Fibroblast of the aortic adventitia (primary cell): ENCODE measurements at regions not wholly inside any gene's neighbourhood (a gene's known extent, or its start where the extent isn't known, plus 50 kb on each side); places are given as distances from the start of the nearest gene placed in this dataset.

Experiments
- DNase-seq: peaks from one replicate; pipeline ENCODE4 v3.0.0-alpha.2; 2010; ENCODE audit warnings: low read depth
- H3K4me3 ChIP-seq: 2 replicates; pipeline ENCODE4 v1.5.1; 2011; ENCODE audit warnings: low read depth, mild to moderate bottlenecking, control low read depth, low read length, moderate library complexity
- TF ChIP-seq, protein P1 (sequence below): IDR thresholded peaks from 2 replicates; pipeline ENCODE4 v1.5.1; 2011; ENCODE audit warnings: mild to moderate bottlenecking, low read length, control low read depth, inconsistent platforms; ENCODE audit not compliant: insufficient read depth

DNA sequence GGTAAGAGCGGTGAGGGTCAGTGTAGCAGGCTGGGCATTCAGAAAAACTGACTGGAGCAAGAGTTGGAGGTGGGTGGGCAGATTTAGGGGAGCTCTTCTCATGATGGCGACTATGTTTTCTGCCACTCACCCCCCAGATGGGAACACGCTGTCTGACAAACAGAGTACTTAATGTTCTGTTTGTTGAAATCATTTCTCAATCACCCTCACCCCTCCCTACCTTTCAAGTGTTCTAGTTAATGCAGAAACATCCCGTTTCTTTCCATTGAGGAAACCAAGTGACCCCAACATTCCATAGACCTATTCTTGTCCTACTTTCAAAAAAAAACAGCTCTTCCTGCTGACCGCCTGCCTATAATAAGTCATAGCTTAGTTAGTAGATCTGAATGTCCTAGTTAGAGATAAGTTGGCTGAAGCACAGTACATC, 132.5 kb upstream of the NEDD9 start:
- no peak for DNase-seq
- no peak overlapping the region for H3K4me3 ChIP-seq
- TF ChIP-seq, protein P1, sequence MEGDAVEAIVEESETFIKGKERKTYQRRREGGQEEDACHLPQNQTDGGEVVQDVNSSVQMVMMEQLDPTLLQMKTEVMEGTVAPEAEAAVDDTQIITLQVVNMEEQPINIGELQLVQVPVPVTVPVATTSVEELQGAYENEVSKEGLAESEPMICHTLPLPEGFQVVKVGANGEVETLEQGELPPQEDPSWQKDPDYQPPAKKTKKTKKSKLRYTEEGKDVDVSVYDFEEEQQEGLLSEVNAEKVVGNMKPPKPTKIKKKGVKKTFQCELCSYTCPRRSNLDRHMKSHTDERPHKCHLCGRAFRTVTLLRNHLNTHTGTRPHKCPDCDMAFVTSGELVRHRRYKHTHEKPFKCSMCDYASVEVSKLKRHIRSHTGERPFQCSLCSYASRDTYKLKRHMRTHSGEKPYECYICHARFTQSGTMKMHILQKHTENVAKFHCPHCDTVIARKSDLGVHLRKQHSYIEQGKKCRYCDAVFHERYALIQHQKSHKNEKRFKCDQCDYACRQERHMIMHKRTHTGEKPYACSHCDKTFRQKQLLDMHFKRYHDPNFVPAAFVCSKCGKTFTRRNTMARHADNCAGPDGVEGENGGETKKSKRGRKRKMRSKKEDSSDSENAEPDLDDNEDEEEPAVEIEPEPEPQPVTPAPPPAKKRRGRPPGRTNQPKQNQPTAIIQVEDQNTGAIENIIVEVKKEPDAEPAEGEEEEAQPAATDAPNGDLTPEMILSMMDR: no peak

DNA sequence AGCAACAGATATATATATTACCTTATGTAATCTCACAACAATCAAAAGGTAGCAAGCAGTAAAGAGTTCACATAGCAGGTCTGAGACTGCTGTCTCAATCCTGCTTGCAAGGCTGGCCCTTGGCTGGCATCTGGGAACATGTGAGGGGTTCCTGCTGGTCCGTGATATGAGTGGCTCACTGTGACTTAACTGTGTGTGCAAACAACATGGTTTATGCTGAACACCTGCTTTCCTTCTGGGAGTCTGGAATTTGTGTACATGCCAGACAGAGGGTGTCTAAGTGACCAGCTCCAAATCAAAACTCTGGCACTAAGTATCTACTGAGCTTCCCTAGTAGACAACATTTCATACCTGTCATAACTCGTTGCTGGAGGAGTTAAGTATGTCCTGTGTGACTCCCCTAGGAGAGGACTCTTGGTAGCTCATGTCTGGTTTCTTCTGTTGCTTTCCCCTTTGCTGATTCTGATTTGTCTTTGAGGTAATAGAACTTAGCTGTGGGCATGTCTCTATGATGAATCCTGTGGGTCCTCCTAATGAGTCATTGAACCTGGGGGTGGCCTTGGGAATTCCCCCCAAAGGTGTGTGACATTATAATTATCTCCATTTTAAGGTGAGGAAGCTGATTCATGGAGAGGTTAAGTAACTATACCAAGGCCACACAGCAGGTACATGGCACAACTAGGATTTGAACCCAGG, 131.6 kb upstream of the NEDD9 start:
- H3K4me3 ChIP-seq: no peak overlapping the region
- TF ChIP-seq, protein P1: no peak
- DNase-seq: no peak

DNA sequence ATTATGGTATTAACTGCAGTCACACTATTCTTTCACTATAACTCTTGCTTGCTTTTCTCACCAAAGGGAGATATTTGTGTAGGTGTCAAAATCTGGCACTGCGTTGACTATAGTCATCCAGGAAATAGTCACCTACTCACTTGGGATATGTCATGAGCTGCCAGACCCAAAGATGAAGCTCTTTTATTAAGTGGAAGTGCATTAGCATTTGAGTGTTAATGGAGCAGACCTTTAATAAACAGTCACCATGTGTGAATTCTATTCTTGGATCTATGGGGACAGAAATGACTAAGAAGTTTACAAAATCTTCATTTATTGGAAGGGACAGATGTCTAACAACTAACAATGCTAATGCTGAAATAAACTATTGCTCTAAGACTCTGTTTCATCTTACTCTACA, 130.1 kb upstream of the NEDD9 start:
- no peak for DNase-seq
- H3K4me3 ChIP-seq: no peak overlapping the region
- TF ChIP-seq, protein P1: no peak

DNA sequence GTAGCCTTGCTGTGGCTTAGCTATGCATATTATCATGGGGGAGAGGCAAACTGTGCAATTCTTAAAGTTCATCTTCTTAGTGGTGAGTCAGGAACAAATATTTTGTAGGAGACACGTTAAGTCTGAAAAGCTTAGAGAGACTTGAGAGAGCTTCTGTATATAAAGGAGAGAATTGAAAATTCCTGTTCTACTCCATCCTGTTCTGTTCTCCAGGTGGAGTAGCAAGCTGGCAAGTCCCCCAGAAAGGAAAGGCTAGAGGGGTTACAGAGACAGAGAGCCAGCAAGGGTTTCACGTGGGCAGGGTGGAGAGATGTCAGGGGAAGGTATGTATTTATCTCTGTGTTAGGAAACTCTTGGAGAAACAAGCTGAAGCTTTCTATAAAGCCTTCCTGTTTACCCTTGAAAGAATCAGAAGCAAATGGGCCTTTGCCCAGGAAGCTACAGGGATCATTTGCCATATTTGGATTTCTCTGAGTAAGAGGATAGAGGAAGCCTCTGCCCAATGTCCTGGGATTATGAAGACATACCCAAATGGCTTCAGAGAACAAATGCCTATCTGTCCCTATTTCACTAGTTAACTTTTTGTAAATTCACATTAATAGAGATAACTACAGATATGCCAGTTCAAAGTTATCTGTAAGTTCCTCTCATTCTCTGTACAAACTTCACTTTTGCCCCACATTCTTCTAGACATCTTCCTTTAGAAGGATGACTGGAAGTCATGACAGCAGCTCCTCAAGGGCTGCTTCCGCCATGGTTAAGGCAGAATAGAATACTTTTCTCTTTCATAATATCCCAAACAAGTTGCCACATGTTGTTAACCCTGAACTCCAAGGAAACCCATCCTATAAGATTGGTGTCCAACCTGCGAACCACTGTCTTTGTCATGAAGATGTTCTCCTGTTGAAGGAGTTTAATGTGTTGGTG, 126.7 kb upstream of the NEDD9 start:
- no peak overlapping the region for H3K4me3 ChIP-seq
- TF ChIP-seq, protein P1: no peak
- DNase-seq: no peak

DNA sequence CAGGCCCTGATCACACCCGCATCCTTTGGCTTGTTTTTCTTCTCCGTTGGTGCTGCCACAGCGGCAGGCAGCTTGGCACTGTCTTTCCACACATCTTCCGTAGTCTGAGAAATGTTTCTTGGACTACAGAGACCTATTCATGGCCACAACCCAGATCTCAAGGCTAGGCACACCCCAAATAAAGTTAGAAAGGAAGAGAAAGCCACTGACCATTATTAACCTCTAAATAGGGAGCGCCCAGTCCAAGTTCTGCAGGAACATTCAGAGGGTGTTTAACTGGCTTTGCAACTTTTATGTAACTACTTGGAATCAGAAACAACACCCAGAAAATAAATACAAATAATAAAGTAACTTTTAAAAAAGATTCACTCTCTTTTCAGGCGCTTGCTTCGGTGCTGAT, 124.8 kb upstream of the NEDD9 start:
- no peak overlapping the region for H3K4me3 ChIP-seq
- TF ChIP-seq, protein P1: no peak
- no peak for DNase-seq

DNA sequence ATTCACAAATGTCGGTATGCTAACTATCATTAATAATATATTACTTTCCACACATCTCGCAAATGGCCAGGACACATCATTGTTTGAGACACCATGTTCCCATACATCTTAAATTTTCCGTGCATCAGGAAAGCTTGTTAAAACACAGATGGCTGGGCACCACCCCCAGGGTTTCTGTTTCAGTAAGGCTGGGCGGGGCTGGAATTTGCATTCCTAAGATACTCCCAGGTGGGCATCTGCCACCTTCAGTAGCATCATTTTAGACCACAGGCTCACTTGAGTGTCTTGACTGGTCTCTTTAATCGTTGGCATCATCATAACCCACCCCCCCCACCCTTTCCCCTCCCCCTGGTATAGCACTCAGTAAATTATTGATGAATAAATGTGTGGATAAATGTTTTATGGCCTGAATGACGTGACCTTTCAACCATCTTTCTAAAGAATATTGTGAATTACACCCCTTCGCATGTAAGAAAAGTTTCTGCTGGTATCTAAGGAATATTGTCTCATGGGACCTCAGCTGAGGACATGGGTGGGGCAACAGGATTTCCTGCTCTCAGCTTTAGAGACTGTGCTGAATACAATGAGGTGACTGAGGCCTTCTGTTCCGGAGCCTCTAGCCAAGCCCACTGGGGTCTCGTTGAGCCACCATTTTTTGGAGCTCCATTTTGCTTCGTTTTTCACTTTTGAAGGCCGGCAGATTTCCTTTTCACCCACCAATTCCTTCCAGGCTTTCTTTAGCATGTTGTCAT, 124.1 kb upstream of the NEDD9 start:
- no peak overlapping the region for H3K4me3 ChIP-seq
- TF ChIP-seq, protein P1: no peak
- no peak for DNase-seq
